HCT116 (cell line): ENCODE measurements at regions not wholly inside any gene's neighbourhood (a gene's known extent, or its start where the extent isn't known, plus 50 kb on each side); places are given as distances from the start of the nearest gene placed in this dataset.

Experiments used
- ATAC-seq: fragments of 200-7000 bp; cut with Tn5 transposase; 2 replicates; pipeline ENCODE4 v1.9.1; 2020; ENCODE audit warnings: mild to moderate bottlenecking, moderate library complexity
- BruUV-seq: library from RNA; stranded (reverse); fragments of 400-500 nt; replicated peaks from 2 replicates; lab custom pipeline; 2021; lab: Mats Ljungman, UMichigan
- CTCF ChIA-PET: fragments of 300-600 bp; sonication (Branson Sonifier 250); formaldehyde crosslinking; loops from one replicate; lab custom pipeline; 2021; ENCODE audit warnings: antibody characterized with exemption; lab: Charles Lee
- POLR2A ChIA-PET: fragments of 300-600, 350-600 bp; sonication (Branson Sonifier 250); formaldehyde crosslinking; loops from one replicate; lab custom pipeline; 2021; ENCODE audit warnings: antibody characterized with exemption; lab: Charles Lee
- RAD21 ChIA-PET, 2 experiments: fragments of 300-600 bp; sonication (Branson Sonifier 250); formaldehyde crosslinking; loops; one replicate each; lab custom pipeline; 2023; ENCODE audit warnings: low total read pairs in 2 of 2; ENCODE audit not compliant: uncharacterized antibody in 2 of 2, unreplicated experiment in 2 of 2, low non-redundant PET in 1 of 2; lab: Charles Lee
- DNase-seq: peaks from one replicate; pipeline ENCODE4 v3.0.0-alpha.2; 2010; ENCODE audit warnings: low read depth, low spot score
- H2AFZ ChIP-seq: fragments of 200-600 bp; shearing (Covaris generic), sonication (generic); 2 replicates; pipeline ENCODE4 v1.6.1; 2017; ENCODE audit warnings: low read depth, mixed run types, mixed read lengths, antibody characterized with exemption, low read length; ENCODE audit not compliant: poor library complexity, severe bottlenecking
- H3K27ac ChIP-seq: 2 replicates; pipeline ENCODE4 v1.5.1; 2012; ENCODE audit warnings: low read depth, low read length
- H3K27me3 ChIP-seq: fragments of 200-600 bp; sonication (generic); 2 replicates; pipeline ENCODE4 v1.6.1; 2016; ENCODE audit warnings: mixed run types, low read length, mixed read lengths; ENCODE audit not compliant: insufficient read depth
- H3K36me3 ChIP-seq, 2 experiments: fragments of 200-500 bp in 1 of 2; fragments of 200-600 bp in 1 of 2; sonication (Bioruptor generic) in 1 of 2; sonication (generic) in 1 of 2; 2 replicates each; pipeline versions ENCODE4 v1.5.1 to v1.6.1; 2014 to 2016; ENCODE audit warnings: low read length in 2 of 2, inconsistent platforms in 1 of 2, mixed read lengths in 1 of 2, mixed run types in 1 of 2; ENCODE audit not compliant: insufficient read depth in 2 of 2, control insufficient read depth in 1 of 2
- H3K4me1 ChIP-seq, 2 experiments: fragments of 200-600 bp in 1 of 2; sonication (generic) in 1 of 2; 2 replicates each; pipeline versions ENCODE4 v1.5.1 to v1.6.1; 2012 to 2017; ENCODE audit warnings: low read length in 2 of 2, inconsistent platforms in 1 of 2, mild to moderate bottlenecking in 1 of 2, mixed read lengths in 1 of 2, mixed run types in 1 of 2, moderate library complexity in 1 of 2; ENCODE audit not compliant: insufficient read depth in 2 of 2, control insufficient read depth in 1 of 2
- H3K4me2 ChIP-seq: fragments of 200-600 bp; sonication (generic); 2 replicates; pipeline ENCODE4 v1.6.1; 2017; ENCODE audit warnings: mixed run types, low read length, mixed read lengths
- H3K4me3 ChIP-seq, 2 experiments: fragments of 200-600 bp in 1 of 2; sonication (generic) in 1 of 2; replicated peaks in 1 of 2; 2 replicates each; pipeline ENCODE4 v1.5.1; 2011 to 2016; ENCODE audit warnings: low read length in 2 of 2, control low read depth in 1 of 2, low read depth in 1 of 2, mild to moderate bottlenecking in 1 of 2, mixed read lengths in 1 of 2, mixed run types in 1 of 2
- H3K79me2 ChIP-seq: fragments of 200-600 bp; sonication (generic); 2 replicates; pipeline ENCODE4 v1.6.1; 2017; ENCODE audit warnings: mild to moderate bottlenecking, mixed run types, low read length, moderate library complexity, mixed read lengths; ENCODE audit not compliant: insufficient read depth
- H3K9ac ChIP-seq: fragments of 200-600 bp; sonication (generic); 2 replicates; pipeline ENCODE4 v1.6.1; 2016; ENCODE audit warnings: low read length, mixed read lengths
- H3K9me2 ChIP-seq: fragments of 200-600 bp; sonication (generic), shearing (Covaris generic); 2 replicates; pipeline ENCODE4 v1.6.1; 2017; ENCODE audit warnings: mixed run types, mild to moderate bottlenecking, moderate library complexity; ENCODE audit not compliant: insufficient read depth
- H3K9me3 ChIP-seq, 2 experiments: fragments of 200-500 bp in 1 of 2; fragments of 200-600 bp in 1 of 2; sonication (Bioruptor generic) in 1 of 2; sonication (generic) in 1 of 2; 2 replicates each; pipeline ENCODE4 v1.6.1; 2014 to 2017; ENCODE audit warnings: low read length in 2 of 2, mixed read lengths in 2 of 2, inconsistent platforms in 1 of 2, low read depth in 1 of 2, mild to moderate bottlenecking in 1 of 2, mixed run types in 1 of 2, moderate library complexity in 1 of 2; ENCODE audit not compliant: control insufficient read depth in 1 of 2, insufficient read depth in 1 of 2
- H4K20me1 ChIP-seq: fragments of 200-600 bp; sonication (generic), shearing (Covaris generic); 2 replicates; pipeline ENCODE4 v1.6.1; 2017; ENCODE audit warnings: mixed run types, mild to moderate bottlenecking, moderate library complexity; ENCODE audit not compliant: insufficient read depth
- EGR1 ChIP-seq: IDR thresholded peaks from 2 replicates; pipeline ENCODE4 v1.6.1; 2012; ENCODE audit warnings: low read depth
- JUND ChIP-seq: IDR thresholded peaks from 2 replicates; pipeline ENCODE4 v1.6.1; 2012
- POLR2A ChIP-seq: IDR thresholded peaks from 2 replicates; pipeline ENCODE4 v1.7.0; 2011; ENCODE audit warnings: borderline replicate concordance; ENCODE audit not compliant: insufficient read depth, insufficient read length; ENCODE audit errors: extremely low read depth
- RAD21 ChIP-seq: IDR thresholded peaks from 2 replicates; pipeline ENCODE4 v1.6.1; 2012; ENCODE audit warnings: low read depth, mild to moderate bottlenecking
- SRF ChIP-seq: IDR thresholded peaks from 2 replicates; pipeline ENCODE4 v1.6.1; 2012; ENCODE audit warnings: low read depth
- ZFX ChIP-seq: fragments of 450-650 bp; IDR thresholded peaks from 2 replicates; pipeline ENCODE4 v1.6.1; 2017
- intact Hi-C: fragments of 100-400 bp; cut with micrococcal nuclease; formaldehyde crosslinking; loops from 2 replicates; pipeline ENCODE4 v1.10.0; 2022
- TF ChIP-seq, protein P1 (sequence below), 3 experiments: fragments of 200-600 bp in 1 of 3; sonication (generic) in 1 of 3; IDR thresholded peaks in 2 of 3; conservative IDR thresholded peaks in 1 of 3; 2 replicates each; pipeline ENCODE4 v1.5.1; 2012 to 2017; ENCODE audit warnings: low read depth in 2 of 3, low read length in 2 of 3, antibody characterized with exemption in 1 of 3, borderline replicate concordance in 1 of 3, control low read depth in 1 of 3, mild to moderate bottlenecking in 1 of 3, mixed read lengths in 1 of 3, mixed run types in 1 of 3, moderate library complexity in 1 of 3; ENCODE audit not compliant: insufficient read depth in 1 of 3
- TF ChIP-seq, protein P2 (sequence below): IDR thresholded peaks from 2 replicates; pipeline ENCODE4 v1.6.1; 2012
- TF ChIP-seq, protein P3 (sequence below): IDR thresholded peaks from 2 replicates; pipeline ENCODE4 v1.6.1; 2012

DNA sequence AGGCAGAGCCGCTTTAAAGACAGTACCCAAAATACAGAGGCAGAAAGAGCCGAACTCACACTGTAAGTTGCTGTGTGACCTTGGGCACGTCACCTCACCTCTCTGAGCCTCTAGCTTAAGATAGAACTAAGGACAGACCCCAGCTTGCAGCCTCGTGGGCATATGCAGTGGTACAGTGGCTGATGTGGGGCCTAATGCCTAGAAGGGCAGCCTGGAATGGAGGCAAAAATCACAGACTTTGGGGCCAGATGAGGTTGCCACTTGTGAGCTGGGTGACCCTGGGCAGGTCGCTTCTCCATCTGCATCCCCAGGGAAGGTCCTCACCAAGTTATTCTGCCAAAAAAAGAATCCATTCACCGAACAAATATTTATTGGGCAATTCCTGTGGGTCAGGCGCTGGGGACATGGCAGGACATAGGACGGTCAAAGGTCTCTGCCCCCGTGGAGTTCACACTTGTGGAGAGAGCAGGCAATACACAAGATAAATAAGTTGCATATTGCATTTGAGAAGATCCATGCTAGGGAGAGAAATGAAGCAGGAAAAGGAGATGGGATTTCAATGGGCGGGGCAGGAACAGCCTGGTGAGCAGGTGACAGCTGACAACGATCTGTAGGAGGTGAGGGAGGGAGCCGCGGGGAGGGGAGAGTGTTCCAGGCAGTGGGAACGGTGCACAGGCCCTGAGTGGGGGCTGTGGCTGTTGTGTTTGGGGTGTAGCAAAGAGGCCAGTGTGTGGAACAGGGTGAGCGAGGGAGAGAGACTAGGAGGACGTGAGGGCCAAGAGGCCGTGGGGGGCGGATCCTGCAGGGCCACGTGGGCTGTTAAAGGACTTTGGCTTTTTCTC, 115.2 kb downstream of the CEBPB start:
- no peaks in the 10 kb centered on the region for H3K79me2 ChIP-seq
- H3K27ac ChIP-seq = no peak overlapping the region; the same call in 1 of the 2 replicates
- POLR2A ChIA-PET = no interaction called here
- H3K9me2 ChIP-seq = no peaks in the 10 kb centered on the region
- CTCF ChIA-PET = no interaction called here
- no peaks in the 10 kb centered on the region for H4K20me1 ChIP-seq
- no peak overlapping the region for H2AFZ ChIP-seq
- H3K36me3 ChIP-seq = no peaks in the 10 kb centered on the region
- no peak overlapping the region for H3K4me3 ChIP-seq
- intact Hi-C loops = no loop called here
- no peak overlapping the region for H3K9ac ChIP-seq
- DNase-seq (no peak), ATAC-seq (no peak)
- no peaks in the 10 kb centered on the region for H3K27me3 ChIP-seq
- peaks cover 16 to 41% of the 10 kb centered on the region in 2 experiments for H3K4me1 ChIP-seq
- peak overlapping the region; percentile 17 for H3K4me2 ChIP-seq
- no TSS peak for BruUV-seq
- no peaks in the 10 kb centered on the region for H3K9me3 ChIP-seq
- RAD21 ChIA-PET = interaction anchor here in 1 of 2 experiments (0.6 kb wide), 1 partner anchor 8 kb away, joined by 4 read pairs; no protein-coding TSS in a partner anchor
- TF ChIP-seq JUND = no peak
- TF ChIP-seq SRF = no peak
- TF ChIP-seq RAD21 = no peak
- no peak for TF ChIP-seq POLR2A
- TF ChIP-seq, protein P1, sequence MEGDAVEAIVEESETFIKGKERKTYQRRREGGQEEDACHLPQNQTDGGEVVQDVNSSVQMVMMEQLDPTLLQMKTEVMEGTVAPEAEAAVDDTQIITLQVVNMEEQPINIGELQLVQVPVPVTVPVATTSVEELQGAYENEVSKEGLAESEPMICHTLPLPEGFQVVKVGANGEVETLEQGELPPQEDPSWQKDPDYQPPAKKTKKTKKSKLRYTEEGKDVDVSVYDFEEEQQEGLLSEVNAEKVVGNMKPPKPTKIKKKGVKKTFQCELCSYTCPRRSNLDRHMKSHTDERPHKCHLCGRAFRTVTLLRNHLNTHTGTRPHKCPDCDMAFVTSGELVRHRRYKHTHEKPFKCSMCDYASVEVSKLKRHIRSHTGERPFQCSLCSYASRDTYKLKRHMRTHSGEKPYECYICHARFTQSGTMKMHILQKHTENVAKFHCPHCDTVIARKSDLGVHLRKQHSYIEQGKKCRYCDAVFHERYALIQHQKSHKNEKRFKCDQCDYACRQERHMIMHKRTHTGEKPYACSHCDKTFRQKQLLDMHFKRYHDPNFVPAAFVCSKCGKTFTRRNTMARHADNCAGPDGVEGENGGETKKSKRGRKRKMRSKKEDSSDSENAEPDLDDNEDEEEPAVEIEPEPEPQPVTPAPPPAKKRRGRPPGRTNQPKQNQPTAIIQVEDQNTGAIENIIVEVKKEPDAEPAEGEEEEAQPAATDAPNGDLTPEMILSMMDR (IDR thresholded peaks at IDR 0.05 in 2 of 3, conservative IDR thresholded peaks at IDR 0.05 in 1 of 3; ENCODE audit: borderline replicate concordance in 1 of 3, insufficient read depth in 1 of 3, low read depth in 2 of 3, low read length in 2 of 3) = no peak
- no peak for TF ChIP-seq ZFX
- no peak for TF ChIP-seq EGR1
- TF ChIP-seq, protein P2, sequence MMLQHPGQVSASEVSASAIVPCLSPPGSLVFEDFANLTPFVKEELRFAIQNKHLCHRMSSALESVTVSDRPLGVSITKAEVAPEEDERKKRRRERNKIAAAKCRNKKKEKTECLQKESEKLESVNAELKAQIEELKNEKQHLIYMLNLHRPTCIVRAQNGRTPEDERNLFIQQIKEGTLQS = no peak
- TF ChIP-seq, protein P3, sequence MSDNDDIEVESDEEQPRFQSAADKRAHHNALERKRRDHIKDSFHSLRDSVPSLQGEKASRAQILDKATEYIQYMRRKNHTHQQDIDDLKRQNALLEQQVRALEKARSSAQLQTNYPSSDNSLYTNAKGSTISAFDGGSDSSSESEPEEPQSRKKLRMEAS = no peak
